Ectodermal cell (in vitro differentiated cells): ENCODE measurements at regions not wholly inside any gene's neighbourhood (a gene's known extent, or its start where the extent isn't known, plus 50 kb on each side); places are given as distances from the start of the nearest gene placed in this dataset.

ENCODE experiments used
- H3K27ac ChIP-seq: 2 replicates; pipeline ENCODE4 v1.7.0; 2013; ENCODE audit warnings: mild to moderate bottlenecking, low read depth, low read length; ENCODE audit not compliant: insufficient read depth, poor library complexity, severe bottlenecking
- H3K27me3 ChIP-seq: 2 replicates; pipeline ENCODE4 v1.7.0; 2013; ENCODE audit warnings: mild to moderate bottlenecking, low read length; ENCODE audit not compliant: insufficient read depth, control insufficient read depth, poor library complexity, severe bottlenecking
- H3K36me3 ChIP-seq: one replicate; pipeline ENCODE4 v1.7.0; 2013; ENCODE audit warnings: low read length; ENCODE audit not compliant: control insufficient read depth, insufficient read depth
- H3K4me1 ChIP-seq: one replicate; pipeline ENCODE4 v1.7.0; 2013; ENCODE audit warnings: low read length; ENCODE audit not compliant: control insufficient read depth, insufficient read depth
- H3K4me3 ChIP-seq: 2 replicates; pipeline ENCODE4 v1.7.0; 2013; ENCODE audit warnings: low read depth, low read length, control low read depth; ENCODE audit not compliant: insufficient read depth
- H3K9me3 ChIP-seq: 2 replicates; pipeline ENCODE4 v1.7.0; 2013; ENCODE audit warnings: mild to moderate bottlenecking, low read length, moderate library complexity; ENCODE audit not compliant: control insufficient read depth
- WGBS, 2 experiments: methylation state at CpG; one replicate each; pipeline ENCODE4 v1.1.7; 2013; ENCODE audit warnings: missing lambda C conversion rate in 2 of 2; 5-methylcytosine and 5-hydroxymethylcytosine counted together

GRCh38 chr1:208615371-208615770 lies 371.2 kb upstream of the PLXNA2 start:
- Histone ChIP-seq H3K27ac (no peak overlapping the region), H3K4me3 (no peak overlapping the region), H3K36me3 (no peaks in the 10 kb centered on the region), H3K27me3 (no peaks in the 10 kb centered on the region), H3K4me1 (no peaks in the 10 kb centered on the region), H3K9me3 (no peaks in the 10 kb centered on the region)

- Histone ChIP-seq H3K27ac (no peak overlapping the region), H3K9me3 (no peaks in the 10 kb centered on the region), H3K4me3 (no peak overlapping the region), H3K4me1 (no peaks in the 10 kb centered on the region), H3K27me3 (no peaks in the 10 kb centered on the region), H3K36me3 (no peaks in the 10 kb centered on the region)
- 90 to 100% methylated on average over 2 to 3 of the region's 3 CpGs for WGBS, 2 experiments
Observed at GRCh38 chr1:208616776-208617175, 372.6 kb upstream of the PLXNA2 start.

- no peaks in the 10 kb centered on the region for H3K36me3 ChIP-seq
- 93 to 97% methylated on average over 6 to 7 of the region's 7 CpGs for WGBS, 2 experiments
- peaks cover 9% of the 10 kb centered on the region for H3K4me1 ChIP-seq
- no peaks in the 10 kb centered on the region for H3K9me3 ChIP-seq
- H3K27me3 ChIP-seq: no peaks in the 10 kb centered on the region
- no peak overlapping the region for H3K27ac ChIP-seq
- H3K4me3 ChIP-seq: no peak overlapping the region
Observed at GRCh38 chr1:208628022-208628914, 384.1 kb upstream of the PLXNA2 start.

- Histone ChIP-seq H3K4me3 (no peak overlapping the region), H3K27ac (peak overlapping the region; percentile 30)
Observed at GRCh38 chr1:208631092-208631491, 386.9 kb upstream of the PLXNA2 start.

GRCh38 chr1:208631506-208631905 lies 387.3 kb upstream of the PLXNA2 start:
- Histone ChIP-seq H3K4me3 (no peak overlapping the region), H3K27ac (peak overlapping the region; percentile 30), H3K36me3 (no peaks in the 10 kb centered on the region), H3K9me3 (no peaks in the 10 kb centered on the region), H3K27me3 (no peaks in the 10 kb centered on the region), H3K4me1 (peaks cover 9% of the 10 kb centered on the region)
- 45 to 49% methylated on average over 4 of the region's 4 CpGs for WGBS, 2 experiments

More at GRCh38 chr1:208631092-208631491, 386.9 kb upstream of the PLXNA2 start:
- Histone ChIP-seq H3K27me3 (no peaks in the 10 kb centered on the region), H3K4me1 (peaks cover 9% of the 10 kb centered on the region), H3K9me3 (no peaks in the 10 kb centered on the region), H3K36me3 (no peaks in the 10 kb centered on the region)
- 90 to 94% methylated on average over 8 of the region's 8 CpGs for WGBS, 2 experiments

- Histone ChIP-seq H3K36me3 (no peaks in the 10 kb centered on the region), H3K9me3 (no peaks in the 10 kb centered on the region), H3K4me1 (peaks cover 9% of the 10 kb centered on the region), H3K27ac (no peak overlapping the region), H3K4me3 (no peak overlapping the region), H3K27me3 (no peaks in the 10 kb centered on the region)
- 95 to 96% methylated on average over 5 of the region's 5 CpGs for WGBS, 2 experiments
Observed at GRCh38 chr1:208634346-208635140, 390.4 kb upstream of the PLXNA2 start.

- Histone ChIP-seq H3K4me1 (no peaks in the 10 kb centered on the region), H3K9me3 (no peaks in the 10 kb centered on the region), H3K36me3 (no peaks in the 10 kb centered on the region), H3K27ac (no peak overlapping the region), H3K4me3 (no peak overlapping the region), H3K27me3 (no peaks in the 10 kb centered on the region)
- WGBS, 2 experiments: 88 to 89% methylated on average over 3 of the region's 3 CpGs
Observed at GRCh38 chr1:208637181-208637580, 393.0 kb upstream of the PLXNA2 start.

GRCh38 chr1:208639382-208639781 lies 395.2 kb upstream of the PLXNA2 start:
- Histone ChIP-seq H3K27ac (no peak overlapping the region), H3K4me3 (no peak overlapping the region), H3K4me1 (peaks cover 4% of the 10 kb centered on the region), H3K27me3 (no peaks in the 10 kb centered on the region), H3K36me3 (no peaks in the 10 kb centered on the region), H3K9me3 (no peaks in the 10 kb centered on the region)
- WGBS, 2 experiments: 90% methylated on average over 2 of the region's 2 CpGs

GRCh38 chr1:208640295-208640694 lies 396.1 kb upstream of the PLXNA2 start:
- 92% methylated on average over 5 of the region's 5 CpGs for WGBS, 2 experiments
- Histone ChIP-seq H3K9me3 (no peaks in the 10 kb centered on the region), H3K36me3 (no peaks in the 10 kb centered on the region), H3K4me1 (peaks cover 4% of the 10 kb centered on the region), H3K4me3 (no peak overlapping the region), H3K27ac (no peak overlapping the region), H3K27me3 (no peaks in the 10 kb centered on the region)

GRCh38 chr1:208641579-208642280 lies 397.5 kb upstream of the PLXNA2 start:
- peaks cover 4% of the 10 kb centered on the region for H3K4me1 ChIP-seq
- no peaks in the 10 kb centered on the region for H3K9me3 ChIP-seq
- 91 to 95% methylated on average over 4 of the region's 4 CpGs for WGBS, 2 experiments
- H3K36me3 ChIP-seq: no peaks in the 10 kb centered on the region
- no peak overlapping the region for H3K4me3 ChIP-seq
- H3K27ac ChIP-seq: no peak overlapping the region
- no peaks in the 10 kb centered on the region for H3K27me3 ChIP-seq
